ENCODE measurements at regions not wholly inside any gene's neighbourhood (a gene's known extent, or its start where the extent isn't known, plus 50 kb on each side); places are given as distances from the start of the nearest gene placed in this dataset.

DNA sequence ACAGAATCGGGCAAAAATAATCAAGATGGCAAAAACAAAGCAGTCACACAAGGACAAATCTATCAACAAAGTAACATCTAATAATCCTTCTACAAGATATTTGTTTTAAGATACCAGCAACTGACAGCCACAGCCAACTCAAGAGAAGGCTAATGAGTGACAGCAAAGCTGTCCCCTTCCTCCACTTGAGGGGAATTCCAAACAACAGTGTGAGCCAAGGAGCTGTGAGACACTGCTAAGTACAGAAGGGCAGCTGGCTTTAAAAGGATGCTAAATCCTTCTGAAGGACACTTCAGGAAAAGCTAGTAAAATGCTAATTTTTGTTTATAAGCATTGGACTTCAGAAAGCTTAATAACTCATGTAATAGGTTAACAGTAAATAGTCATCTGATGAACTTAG, 120.3 kb upstream of the GOLGA8J start:
- H3K27ac ChIP-seq, result no peak overlapping the region
- 50% methylated on average over 1 of the region's 1 CpG for WGBS (ENCODE audit: insufficient coverage, low coverage, low lambda C conversion rate, missing lambda C conversion rate)
- no peaks in the 10 kb centered on the region for H3K27me3 ChIP-seq
- DNase-seq (no peak), ATAC-seq (no peak)
- H3K9me3 ChIP-seq, result no peaks in the 10 kb centered on the region
- no peaks in the 10 kb centered on the region for H3K36me3 ChIP-seq
- H3K4me3 ChIP-seq, result no peak overlapping the region
- no peak for TF ChIP-seq POLR2A (IDR thresholded peaks at IDR 0.05)
- TF ChIP-seq, protein P1, sequence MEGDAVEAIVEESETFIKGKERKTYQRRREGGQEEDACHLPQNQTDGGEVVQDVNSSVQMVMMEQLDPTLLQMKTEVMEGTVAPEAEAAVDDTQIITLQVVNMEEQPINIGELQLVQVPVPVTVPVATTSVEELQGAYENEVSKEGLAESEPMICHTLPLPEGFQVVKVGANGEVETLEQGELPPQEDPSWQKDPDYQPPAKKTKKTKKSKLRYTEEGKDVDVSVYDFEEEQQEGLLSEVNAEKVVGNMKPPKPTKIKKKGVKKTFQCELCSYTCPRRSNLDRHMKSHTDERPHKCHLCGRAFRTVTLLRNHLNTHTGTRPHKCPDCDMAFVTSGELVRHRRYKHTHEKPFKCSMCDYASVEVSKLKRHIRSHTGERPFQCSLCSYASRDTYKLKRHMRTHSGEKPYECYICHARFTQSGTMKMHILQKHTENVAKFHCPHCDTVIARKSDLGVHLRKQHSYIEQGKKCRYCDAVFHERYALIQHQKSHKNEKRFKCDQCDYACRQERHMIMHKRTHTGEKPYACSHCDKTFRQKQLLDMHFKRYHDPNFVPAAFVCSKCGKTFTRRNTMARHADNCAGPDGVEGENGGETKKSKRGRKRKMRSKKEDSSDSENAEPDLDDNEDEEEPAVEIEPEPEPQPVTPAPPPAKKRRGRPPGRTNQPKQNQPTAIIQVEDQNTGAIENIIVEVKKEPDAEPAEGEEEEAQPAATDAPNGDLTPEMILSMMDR (IDR thresholded peaks at IDR 0.05), result no peak
- H3K4me1 ChIP-seq, result no peaks in the 10 kb centered on the region
- intact Hi-C loops (cut with DNase I), result no loop called here

DNA sequence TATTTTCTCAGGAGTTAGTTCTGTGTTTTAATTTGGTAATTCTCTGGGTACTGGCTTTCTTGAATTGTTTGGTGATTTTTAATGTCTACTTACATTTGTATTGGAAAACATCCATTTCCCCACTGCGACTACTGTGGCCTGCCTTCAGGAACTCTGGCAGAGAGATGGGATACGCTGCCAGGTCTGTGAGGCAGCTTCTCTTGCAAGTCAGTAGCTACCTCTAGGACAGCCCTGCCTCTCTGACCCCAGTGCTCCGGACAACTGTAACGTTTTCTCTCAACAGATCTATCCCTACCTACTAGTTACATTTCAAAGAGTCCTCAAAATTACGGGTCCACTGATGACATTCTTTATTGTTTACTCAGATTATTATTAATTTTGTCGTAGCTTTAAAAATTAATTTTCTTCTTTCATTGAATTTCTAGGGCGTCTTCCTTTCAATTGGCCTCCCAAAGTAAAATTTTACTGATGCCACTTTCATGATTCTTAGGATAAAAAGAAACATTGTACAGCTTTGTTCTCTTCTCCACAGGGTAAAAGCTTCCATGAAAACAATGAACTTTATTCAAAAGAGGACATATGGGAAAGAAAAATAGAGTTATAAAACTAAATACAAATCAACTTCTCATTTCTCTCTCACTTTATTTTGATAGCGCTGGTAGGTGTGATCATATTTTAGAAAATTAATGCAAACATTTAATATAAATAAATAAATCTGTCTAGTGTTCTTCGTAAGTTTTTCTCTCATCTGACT, 123.2 kb upstream of the GOLGA8J start:
- no peak overlapping the region for H3K4me3 ChIP-seq
- no peak for ATAC-seq
- no peaks in the 10 kb centered on the region for H3K27me3 ChIP-seq
- H3K27ac ChIP-seq, result no peak overlapping the region
- 78% methylated on average over 9 of the region's 9 CpGs for WGBS (ENCODE audit: insufficient coverage, low coverage, low lambda C conversion rate, missing lambda C conversion rate)
- no peaks in the 10 kb centered on the region for H3K36me3 ChIP-seq
- TF ChIP-seq, protein P1 (IDR thresholded peaks at IDR 0.05), result no peak
- TF ChIP-seq POLR2A (IDR thresholded peaks at IDR 0.05), result no peak
- H3K9me3 ChIP-seq, result no peaks in the 10 kb centered on the region
- DNase-seq, result no peak
- intact Hi-C loops (cut with DNase I), result no loop called here
- no peaks in the 10 kb centered on the region for H3K4me1 ChIP-seq

DNA sequence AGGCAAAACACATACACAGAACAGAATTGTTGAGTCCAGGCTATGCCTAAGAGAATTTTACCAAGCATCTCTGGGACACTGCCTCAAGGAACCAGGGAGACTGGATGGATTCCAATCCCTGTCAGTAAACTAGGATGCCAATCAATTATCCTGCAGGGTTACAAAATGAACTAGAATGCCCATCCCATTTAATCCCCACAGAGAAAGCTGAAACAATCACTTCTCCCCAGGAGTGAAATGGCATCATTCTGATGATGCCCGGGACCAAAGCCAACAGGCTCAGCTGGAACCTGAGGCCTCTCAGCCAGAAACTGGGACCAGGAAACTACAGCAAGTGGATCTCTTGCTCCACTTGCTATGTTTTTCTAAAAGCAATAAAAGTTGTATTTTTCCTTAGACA, 130.0 kb upstream of the TJP1 start:
- DNase-seq, result no peak
- no peak for ATAC-seq
- no peaks in the 10 kb centered on the region for H3K27me3 ChIP-seq
- H3K9me3 ChIP-seq, result no peaks in the 10 kb centered on the region
- no peaks in the 10 kb centered on the region for H3K36me3 ChIP-seq
- TF ChIP-seq, protein P1 (IDR thresholded peaks at IDR 0.05), result no peak
- TF ChIP-seq POLR2A (IDR thresholded peaks at IDR 0.05), result no peak
- WGBS (ENCODE audit: insufficient coverage, low coverage, low lambda C conversion rate, missing lambda C conversion rate), result 100% methylated on average over 1 of the region's 1 CpG
- intact Hi-C loops (cut with DNase I), result no loop called here
- H3K4me3 ChIP-seq, result no peak overlapping the region
- no peaks in the 10 kb centered on the region for H3K4me1 ChIP-seq
- no peak overlapping the region for H3K27ac ChIP-seq

DNA sequence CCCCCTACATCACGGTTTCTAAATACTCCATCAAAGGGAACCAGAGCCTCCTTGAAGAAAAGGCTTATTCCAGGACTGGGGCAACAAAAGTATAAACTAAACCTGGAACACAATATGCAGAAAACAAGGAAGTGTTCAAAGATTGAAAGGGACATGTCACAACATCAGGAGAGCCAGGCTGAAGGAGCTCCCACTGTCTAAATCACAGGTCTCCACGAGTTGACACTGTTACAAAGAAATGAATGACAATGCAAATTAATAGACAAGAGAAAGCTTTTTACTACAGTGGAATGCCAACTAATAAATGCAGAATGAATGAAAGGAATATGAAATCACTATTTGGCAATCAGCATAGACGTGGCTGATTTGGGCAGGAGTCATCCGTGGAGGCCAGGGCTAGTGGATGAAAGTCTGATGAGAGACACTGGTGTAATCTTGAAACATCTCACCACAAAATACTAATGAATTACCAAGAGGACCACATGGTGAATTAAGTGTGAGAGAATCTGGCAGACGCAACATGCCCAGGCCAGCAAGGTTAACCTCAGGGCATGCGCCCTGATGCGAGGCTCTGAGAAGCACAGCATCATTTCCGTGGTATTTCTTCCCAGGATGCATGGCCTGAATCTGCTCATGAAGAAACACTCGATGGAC, 123.8 kb upstream of the TJP1 start:
- no peak for DNase-seq
- peaks cover 0 to 8% (median 3%) of the 10 kb centered on the region in 4 donors for H3K4me1 ChIP-seq
- no peak overlapping the region for H3K4me3 ChIP-seq
- intact Hi-C loops (cut with DNase I), result no loop called here
- no peak for ATAC-seq
- H3K9me3 ChIP-seq, result no peaks in the 10 kb centered on the region
- no peaks in the 10 kb centered on the region for H3K36me3 ChIP-seq
- H3K27ac ChIP-seq, result no peak overlapping the region
- WGBS (ENCODE audit: insufficient coverage, low coverage, low lambda C conversion rate, missing lambda C conversion rate), result 75% methylated on average over 9 of the region's 9 CpGs
- H3K27me3 ChIP-seq, result no peaks in the 10 kb centered on the region
- TF ChIP-seq POLR2A (IDR thresholded peaks at IDR 0.05), result no peak
- TF ChIP-seq, protein P1 (IDR thresholded peaks at IDR 0.05), result no peak
